ENCODE measurements at regions not wholly inside any gene's neighbourhood (a gene's known extent, or its start where the extent isn't known, plus 50 kb on each side); places are given as distances from the start of the nearest gene placed in this dataset.

GRCh38 chr2:17093712-17094111, 424.5 kb downstream of the RAD51AP2 start:
- H4K8ac ChIP-seq (ENCODE audit: low read length): no peak overlapping the region
- no peak overlapping the region for H3K9ac ChIP-seq (ENCODE audit: low read length)

GRCh38 chr2:17086990-17087389, 421.4 kb upstream of the CYRIA start:
- Histone ChIP-seq H3K27ac (ENCODE audit: low read length, poor library complexity, severe bottlenecking) (no peak overlapping the region), H4K91ac (ENCODE audit: low read length) (no peak overlapping the region), H2BK120ac (ENCODE audit: low read depth, low read length) (no peak overlapping the region), H3K18ac (ENCODE audit: low read depth in 1 of 2, low read length in 2 of 2) (no peak overlapping the region), H3K36me3 (ENCODE audit: control insufficient read depth in 1 of 2, insufficient read depth in 2 of 2, low read depth in 1 of 2, low read length in 2 of 2) (no peaks in the 10 kb centered on the region), H3K27me3 (ENCODE audit: control insufficient read depth in 1 of 2, insufficient read depth in 1 of 2, low read length in 2 of 2) (no peaks in the 10 kb centered on the region), H2BK12ac (ENCODE audit: low read length in 2 of 2) (no peak overlapping the region), H3K4me1 (ENCODE audit: control insufficient read depth, insufficient read depth, low read depth, low read length) (no peaks in the 10 kb centered on the region), H3K4ac (ENCODE audit: low read depth in 1 of 2, low read length in 2 of 2) (no peak overlapping the region), H3K4me2 (ENCODE audit: low read length, poor library complexity, severe bottlenecking) (no peak overlapping the region), H2AK5ac (ENCODE audit: low read length, severe bottlenecking) (no peak overlapping the region), H2AFZ (ENCODE audit: low read depth, low read length) (no peak overlapping the region), H4K8ac (ENCODE audit: low read length) (no peak overlapping the region), H3K9me3 (ENCODE audit: control insufficient read depth, low read length) (no peaks in the 10 kb centered on the region), H3K14ac (ENCODE audit: low read length in 2 of 2) (no peak overlapping the region), H2BK5ac (ENCODE audit: low read depth, low read length, poor library complexity, severe bottlenecking) (no peak overlapping the region), H3K79me1 (replicated peaks; ENCODE audit: low read length, poor library complexity, severe bottlenecking) (no peaks in the 10 kb centered on the region), H3K23ac (ENCODE audit: low read length in 2 of 2) (no peak overlapping the region), H3K9ac (ENCODE audit: low read length) (no peak overlapping the region), H3K4me3 (ENCODE audit: insufficient read depth in 1 of 2, low read depth in 1 of 2, low read length in 2 of 2) (no peak overlapping the region), H2BK15ac (ENCODE audit: low read depth, poor library complexity, severe bottlenecking) (no peak overlapping the region)
- WGBS: 75% methylated on average over 1 of the region's 1 CpG
- DNase-seq: no peak

More at GRCh38 chr2:17093712-17094111, 424.5 kb downstream of the RAD51AP2 start:
- no peaks in the 10 kb centered on the region for H3K9me3 ChIP-seq (ENCODE audit: control insufficient read depth, low read length)
- 100% methylated on average over 1 of the region's 1 CpG for WGBS
- H3K4me3 ChIP-seq (ENCODE audit: insufficient read depth in 1 of 2, low read depth in 1 of 2, low read length in 2 of 2): no peak overlapping the region
- no peak overlapping the region for H2BK5ac ChIP-seq (ENCODE audit: low read depth, low read length, poor library complexity, severe bottlenecking)
- no peak overlapping the region for H2AFZ ChIP-seq (ENCODE audit: low read depth, low read length)
- no peak overlapping the region for H3K4ac ChIP-seq (ENCODE audit: low read depth in 1 of 2, low read length in 2 of 2)
- H3K4me1 ChIP-seq (ENCODE audit: control insufficient read depth, insufficient read depth, low read depth, low read length): no peaks in the 10 kb centered on the region
- H3K27me3 ChIP-seq (ENCODE audit: control insufficient read depth in 1 of 2, insufficient read depth in 1 of 2, low read length in 2 of 2): no peaks in the 10 kb centered on the region
- H2BK12ac ChIP-seq (ENCODE audit: low read length in 2 of 2): no peak overlapping the region
- DNase-seq: no peak
- H3K23ac ChIP-seq (ENCODE audit: low read length in 2 of 2): no peak overlapping the region
- no peak overlapping the region for H2AK5ac ChIP-seq (ENCODE audit: low read length, severe bottlenecking)
- no peak overlapping the region for H2BK120ac ChIP-seq (ENCODE audit: low read depth, low read length)
- no peak overlapping the region for H4K91ac ChIP-seq (ENCODE audit: low read length)
- H3K14ac ChIP-seq (ENCODE audit: low read length in 2 of 2): no peak overlapping the region
- no peak overlapping the region for H2BK15ac ChIP-seq (ENCODE audit: low read depth, poor library complexity, severe bottlenecking)
- no peak overlapping the region for H3K4me2 ChIP-seq (ENCODE audit: low read length, poor library complexity, severe bottlenecking)
- no peaks in the 10 kb centered on the region for H3K79me1 ChIP-seq (replicated peaks; ENCODE audit: low read length, poor library complexity, severe bottlenecking)
- no peak overlapping the region for H3K27ac ChIP-seq (ENCODE audit: low read length, poor library complexity, severe bottlenecking)
- H3K18ac ChIP-seq (ENCODE audit: low read depth in 1 of 2, low read length in 2 of 2): no peak overlapping the region
- H3K36me3 ChIP-seq (ENCODE audit: control insufficient read depth in 1 of 2, insufficient read depth in 2 of 2, low read depth in 1 of 2, low read length in 2 of 2): no peaks in the 10 kb centered on the region

- 78% methylated on average over 1 of the region's 2 CpGs for WGBS
- no peak overlapping the region for H3K4me3 ChIP-seq (ENCODE audit: insufficient read depth in 1 of 2, low read depth in 1 of 2, low read length in 2 of 2)
- H3K4ac ChIP-seq (ENCODE audit: low read depth in 1 of 2, low read length in 2 of 2): no peak overlapping the region
- H4K91ac ChIP-seq (ENCODE audit: low read length): no peak overlapping the region
- no peaks in the 10 kb centered on the region for H3K27me3 ChIP-seq (ENCODE audit: control insufficient read depth in 1 of 2, insufficient read depth in 1 of 2, low read length in 2 of 2)
- no peak overlapping the region for H3K23ac ChIP-seq (ENCODE audit: low read length in 2 of 2)
- no peak overlapping the region for H3K4me2 ChIP-seq (ENCODE audit: low read length, poor library complexity, severe bottlenecking)
- no peak for DNase-seq
- no peak overlapping the region for H2BK15ac ChIP-seq (ENCODE audit: low read depth, poor library complexity, severe bottlenecking)
- H3K27ac ChIP-seq (ENCODE audit: low read length, poor library complexity, severe bottlenecking): no peak overlapping the region
- no peak overlapping the region for H3K14ac ChIP-seq (ENCODE audit: low read length in 2 of 2)
- no peak overlapping the region for H4K8ac ChIP-seq (ENCODE audit: low read length)
- H2BK5ac ChIP-seq (ENCODE audit: low read depth, low read length, poor library complexity, severe bottlenecking): no peak overlapping the region
- H2BK120ac ChIP-seq (ENCODE audit: low read depth, low read length): no peak overlapping the region
- peaks cover 2% of the 10 kb centered on the region for H3K9me3 ChIP-seq (ENCODE audit: control insufficient read depth, low read length)
- no peak overlapping the region for H3K9ac ChIP-seq (ENCODE audit: low read length)
- no peak overlapping the region for H3K18ac ChIP-seq (ENCODE audit: low read depth in 1 of 2, low read length in 2 of 2)
- no peak overlapping the region for H2AK5ac ChIP-seq (ENCODE audit: low read length, severe bottlenecking)
- no peaks in the 10 kb centered on the region for H3K36me3 ChIP-seq (ENCODE audit: control insufficient read depth in 1 of 2, insufficient read depth in 2 of 2, low read depth in 1 of 2, low read length in 2 of 2)
- no peaks in the 10 kb centered on the region for H3K79me1 ChIP-seq (replicated peaks; ENCODE audit: low read length, poor library complexity, severe bottlenecking)
- no peak overlapping the region for H2BK12ac ChIP-seq (ENCODE audit: low read length in 2 of 2)
- H2AFZ ChIP-seq (ENCODE audit: low read depth, low read length): no peak overlapping the region
- no peaks in the 10 kb centered on the region for H3K4me1 ChIP-seq (ENCODE audit: control insufficient read depth, insufficient read depth, low read depth, low read length)
These were observed 420.0 kb upstream of the CYRIA start for GRCh38 chr2:17085546-17086202.

GRCh38 chr2:17084877-17085276, 419.2 kb upstream of the CYRIA start:
- H2BK120ac ChIP-seq (ENCODE audit: low read depth, low read length): no peak overlapping the region
- H3K9me3 ChIP-seq (ENCODE audit: control insufficient read depth, low read length): peaks cover 10% of the 10 kb centered on the region
- H2AFZ ChIP-seq (ENCODE audit: low read depth, low read length): no peak overlapping the region
- no peak overlapping the region for H3K9ac ChIP-seq (ENCODE audit: low read length)
- no peaks in the 10 kb centered on the region for H3K27me3 ChIP-seq (ENCODE audit: control insufficient read depth in 1 of 2, insufficient read depth in 1 of 2, low read length in 2 of 2)
- no peaks in the 10 kb centered on the region for H3K36me3 ChIP-seq (ENCODE audit: control insufficient read depth in 1 of 2, insufficient read depth in 2 of 2, low read depth in 1 of 2, low read length in 2 of 2)
- H3K23ac ChIP-seq (ENCODE audit: low read length in 2 of 2): no peak overlapping the region
- no peak overlapping the region for H2BK15ac ChIP-seq (ENCODE audit: low read depth, poor library complexity, severe bottlenecking)
- no peak overlapping the region for H3K27ac ChIP-seq (ENCODE audit: low read length, poor library complexity, severe bottlenecking)
- peak; percentile 61 for DNase-seq
- no peaks in the 10 kb centered on the region for H3K79me1 ChIP-seq (replicated peaks; ENCODE audit: low read length, poor library complexity, severe bottlenecking)
- H3K18ac ChIP-seq (ENCODE audit: low read depth in 1 of 2, low read length in 2 of 2): no peak overlapping the region
- H3K4ac ChIP-seq (ENCODE audit: low read depth in 1 of 2, low read length in 2 of 2): no peak overlapping the region
- H3K14ac ChIP-seq (ENCODE audit: low read length in 2 of 2): no peak overlapping the region
- H4K91ac ChIP-seq (ENCODE audit: low read length): no peak overlapping the region
- H3K4me2 ChIP-seq (ENCODE audit: low read length, poor library complexity, severe bottlenecking): no peak overlapping the region
- H2BK12ac ChIP-seq (ENCODE audit: low read length in 2 of 2): no peak overlapping the region
- H4K8ac ChIP-seq (ENCODE audit: low read length): no peak overlapping the region
- H3K4me1 ChIP-seq (ENCODE audit: control insufficient read depth, insufficient read depth, low read depth, low read length): no peaks in the 10 kb centered on the region
- H2AK5ac ChIP-seq (ENCODE audit: low read length, severe bottlenecking): no peak overlapping the region
- no peak overlapping the region for H2BK5ac ChIP-seq (ENCODE audit: low read depth, low read length, poor library complexity, severe bottlenecking)
- H3K4me3 ChIP-seq (ENCODE audit: insufficient read depth in 1 of 2, low read depth in 1 of 2, low read length in 2 of 2): no peak overlapping the region

Data from mesenchymal stem cell (in vitro differentiated cells and primary cell).